HG03354 (cell line): ENCODE measurements at regions not wholly inside any gene's neighbourhood (a gene's known extent, or its start where the extent isn't known, plus 50 kb on each side); places are given as distances from the start of the nearest gene placed in this dataset.
A peak's percentile ranks its signal among the peaks of the same experiment; 100 is the strongest.

Experiments
- ATAC-seq: cut with Tn5 transposase; IDR thresholded peaks from one replicate; pipeline ENCODE4 v1.9.1; 2021; ENCODE audit warnings: mild to moderate bottlenecking; ENCODE audit not compliant: unreplicated experiment, poor library complexity, severe bottlenecking

- no peak for ATAC-seq
These were observed 274.3 kb upstream of the C11orf87 start for GRCh38 chr11:109147726-109148125.

DNA sequence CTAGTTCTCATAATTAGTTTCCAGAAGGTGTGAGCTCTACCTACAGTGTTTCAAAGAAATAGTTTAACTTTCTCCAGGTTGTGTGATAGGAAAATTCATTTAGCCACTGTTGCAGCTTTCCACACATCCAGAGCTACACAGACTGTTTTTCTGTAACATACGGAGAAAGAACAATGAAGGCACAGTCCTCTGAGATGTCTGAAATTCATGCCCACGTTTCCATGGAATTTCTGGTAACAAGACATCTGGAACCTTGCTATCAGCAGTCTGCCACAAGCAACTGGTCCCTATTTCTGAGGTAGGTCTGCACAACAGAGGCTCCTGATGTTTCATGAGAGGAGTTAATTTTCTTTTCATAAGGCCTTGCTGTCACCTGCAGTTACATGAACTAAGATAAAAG lies 273.3 kb upstream of the C11orf87 start:
- ATAC-seq = no peak

GRCh38 chr11:109150581-109150980 lies 271.4 kb upstream of the C11orf87 start:
- ATAC-seq = no peak

GRCh38 chr11:109153836-109154235 lies 268.2 kb upstream of the C11orf87 start:
- no peak for ATAC-seq

DNA sequence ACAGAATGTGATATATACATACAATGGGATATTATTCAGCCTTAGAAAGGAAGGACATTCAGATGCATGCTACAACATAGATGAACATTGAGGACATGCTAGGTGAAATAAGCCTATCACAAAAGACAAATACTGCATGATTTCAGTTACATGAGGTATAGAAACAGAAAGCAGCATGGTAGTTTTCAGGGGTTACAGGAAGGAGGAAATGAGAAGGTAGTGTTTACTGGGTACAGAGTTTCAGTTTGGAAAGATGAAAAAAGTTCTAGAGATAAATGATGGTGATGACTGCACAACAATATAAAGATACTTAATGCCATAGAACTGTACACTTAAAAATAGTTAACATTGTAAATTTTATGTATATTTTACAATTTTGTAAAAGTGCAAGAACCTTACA lies 266.7 kb upstream of the C11orf87 start:
- ATAC-seq = peak; percentile 94

DNA sequence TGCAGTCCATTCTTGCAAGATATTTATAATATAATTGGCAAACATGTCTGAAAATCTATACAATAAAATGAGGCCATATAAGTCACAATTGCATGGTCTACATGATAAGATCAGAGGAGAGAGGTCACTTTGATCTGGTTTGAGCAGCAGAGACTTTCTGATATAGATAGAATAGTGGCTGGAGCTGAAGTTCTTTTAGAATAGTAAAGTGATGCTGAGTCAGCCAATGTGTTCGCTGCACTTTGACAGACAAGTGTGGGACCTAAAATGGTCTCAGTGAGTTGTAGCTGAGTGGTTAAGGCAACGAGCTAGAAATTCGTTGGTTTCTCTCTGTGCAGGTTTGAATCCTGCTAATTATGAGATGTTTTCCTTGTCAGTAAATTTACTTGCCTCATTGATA lies 257.0 kb upstream of the C11orf87 start:
- no peak for ATAC-seq

DNA sequence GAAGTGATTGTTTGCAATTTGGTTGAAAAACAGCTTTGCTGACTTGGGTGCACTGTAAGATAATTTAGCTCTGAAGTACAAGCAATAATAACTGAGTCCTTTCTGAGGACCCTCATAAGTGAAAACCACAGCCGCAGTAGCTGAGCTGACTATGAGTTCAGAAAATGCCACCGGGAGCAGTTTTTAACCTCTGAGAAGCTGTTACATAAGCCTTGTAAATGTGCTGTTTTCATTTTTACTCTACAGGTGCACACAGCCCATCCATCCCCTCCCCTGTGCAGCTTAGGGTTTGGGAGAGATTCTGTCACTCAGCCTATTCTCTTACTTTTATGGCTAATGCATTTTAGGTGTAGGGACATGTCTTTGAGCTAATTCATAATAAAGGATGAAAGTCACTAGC lies 255.5 kb upstream of the C11orf87 start:
- ATAC-seq = no peak

DNA sequence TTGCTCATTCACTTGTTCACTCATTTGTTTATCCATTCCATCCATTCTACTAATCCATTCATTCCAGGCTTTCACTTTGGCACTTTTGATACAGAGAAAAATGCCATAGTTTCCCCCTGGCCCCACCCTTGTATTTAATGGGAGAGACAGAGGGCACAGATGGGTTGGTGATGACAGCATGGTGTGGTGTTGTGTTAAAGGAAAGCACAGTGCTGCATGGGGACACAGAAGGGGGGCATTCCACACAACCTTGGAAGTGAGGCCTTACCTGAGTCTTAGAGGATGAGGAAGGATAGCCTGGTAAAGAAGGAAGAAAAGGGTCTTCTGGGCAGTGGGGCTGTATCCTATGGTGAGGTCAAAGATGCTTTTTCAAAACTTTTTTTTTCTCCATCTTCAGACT lies 248.5 kb upstream of the C11orf87 start:
- no peak for ATAC-seq

- no peak for ATAC-seq
These were observed 237.6 kb upstream of the C11orf87 start for GRCh38 chr11:109184376-109184775.

GRCh38 chr11:109192864-109193263 lies 229.1 kb upstream of the C11orf87 start:
- no peak for ATAC-seq

- no peak for ATAC-seq
These were observed 228.1 kb upstream of the C11orf87 start for GRCh38 chr11:109193880-109194279.

GRCh38 chr11:109196016-109196415 lies 226.0 kb upstream of the C11orf87 start:
- no peak for ATAC-seq

DNA sequence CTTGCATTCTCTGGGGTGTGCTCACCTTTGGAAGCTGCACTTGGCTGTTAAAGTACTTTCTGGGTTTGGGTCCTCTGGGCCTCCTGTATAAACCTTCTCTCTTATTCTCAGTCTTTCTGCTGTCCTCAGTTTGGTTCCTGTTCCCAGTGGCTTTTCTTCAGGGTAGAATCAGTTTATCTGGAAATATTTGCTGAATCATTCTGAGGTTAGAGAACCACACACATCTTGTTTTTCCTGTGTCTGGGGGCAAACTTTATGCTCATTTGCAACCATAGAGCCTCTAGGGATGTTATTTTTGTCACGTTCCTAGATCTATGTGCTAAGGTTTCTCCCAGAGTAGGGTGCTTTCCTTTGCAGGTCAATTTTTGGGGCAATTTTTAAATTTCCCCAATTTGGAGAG lies 224.3 kb upstream of the C11orf87 start:
- ATAC-seq = no peak

- ATAC-seq = no peak
These were observed 218.8 kb upstream of the C11orf87 start for GRCh38 chr11:109203176-109203575.

DNA sequence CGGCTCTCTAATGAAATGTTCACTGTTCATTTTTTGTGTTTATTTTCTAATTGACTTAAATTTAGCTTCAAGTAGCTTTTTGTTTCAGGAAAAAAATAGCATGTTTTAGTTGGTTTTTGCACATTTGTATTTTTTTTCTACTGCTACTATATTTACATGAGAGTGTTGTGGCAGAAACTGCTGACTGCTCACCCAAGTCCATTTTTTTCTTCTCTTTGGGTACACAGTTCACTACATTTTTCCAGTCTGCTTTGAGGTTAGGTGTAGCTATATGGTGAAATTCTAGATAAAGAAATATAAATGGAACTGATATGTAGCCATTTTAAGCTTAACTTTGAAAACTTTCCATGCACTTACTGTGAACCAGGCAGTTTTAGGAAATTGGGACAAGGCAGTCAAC lies 216.7 kb upstream of the C11orf87 start:
- no peak for ATAC-seq

- ATAC-seq = no peak
These were observed 213.9 kb upstream of the C11orf87 start for GRCh38 chr11:109208121-109208520.

- ATAC-seq = no peak
These were observed 212.4 kb upstream of the C11orf87 start for GRCh38 chr11:109209572-109209971.

DNA sequence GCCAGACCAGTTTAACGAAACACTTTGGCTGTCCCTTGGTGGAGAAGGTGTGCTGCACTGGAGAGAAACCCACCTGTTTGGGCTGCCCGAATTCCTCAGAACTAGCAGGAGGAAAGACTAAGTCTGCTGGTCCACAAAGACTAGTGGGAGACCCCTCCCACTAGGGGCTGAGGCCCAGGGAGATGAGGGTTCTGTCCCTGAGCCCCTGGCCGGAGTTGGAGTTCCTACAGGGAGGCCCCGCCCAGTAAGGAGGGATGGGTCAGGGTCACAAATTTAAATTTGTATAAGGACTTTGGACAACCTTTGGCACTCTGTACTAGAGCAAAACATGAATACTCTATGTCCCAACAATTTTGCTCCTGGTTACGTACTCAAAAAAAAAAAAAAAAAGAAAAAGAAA lies 200.8 kb upstream of the C11orf87 start:
- ATAC-seq = no peak

GRCh38 chr11:109222761-109223160 lies 199.2 kb upstream of the C11orf87 start:
- no peak for ATAC-seq

DNA sequence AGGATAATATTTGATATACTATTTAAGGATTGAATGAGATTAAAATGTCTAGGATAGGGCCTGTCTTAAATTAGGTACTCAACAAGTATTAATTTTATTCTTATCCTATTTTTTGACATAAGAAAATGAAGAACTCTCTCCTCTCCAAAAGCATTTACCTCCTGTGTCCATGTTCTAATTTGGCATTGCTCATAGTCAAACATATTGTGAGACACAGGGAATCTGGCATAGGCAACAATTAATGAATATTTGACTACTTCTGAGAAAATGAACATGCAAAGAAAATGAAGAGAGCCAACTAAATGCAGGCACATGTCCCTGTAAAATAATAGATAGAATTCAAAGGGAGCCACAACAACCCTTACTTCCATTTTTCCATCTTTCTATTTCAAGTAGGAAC lies 198.5 kb upstream of the C11orf87 start:
- no peak for ATAC-seq

DNA sequence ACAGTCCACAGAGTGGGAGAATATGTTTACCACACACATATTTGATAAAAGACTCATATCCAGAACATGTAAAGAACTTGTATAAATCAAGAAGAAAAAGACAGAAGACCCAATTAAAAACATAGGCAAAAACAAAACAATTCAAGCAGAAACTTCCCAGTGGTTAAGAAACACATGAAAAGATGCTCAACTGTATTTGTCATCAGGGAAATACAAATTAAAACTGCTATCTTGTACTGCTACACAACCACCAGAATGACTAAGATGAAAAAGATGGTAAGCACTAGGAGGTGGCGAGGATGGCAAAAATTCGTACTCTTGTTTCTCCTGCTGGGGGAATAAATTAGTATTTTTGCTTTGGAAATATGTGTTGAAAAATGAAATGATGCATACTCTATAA lies 192.3 kb upstream of the C11orf87 start:
- no peak for ATAC-seq

- no peak for ATAC-seq
These were observed 185.8 kb upstream of the C11orf87 start for GRCh38 chr11:109236188-109236587.

DNA sequence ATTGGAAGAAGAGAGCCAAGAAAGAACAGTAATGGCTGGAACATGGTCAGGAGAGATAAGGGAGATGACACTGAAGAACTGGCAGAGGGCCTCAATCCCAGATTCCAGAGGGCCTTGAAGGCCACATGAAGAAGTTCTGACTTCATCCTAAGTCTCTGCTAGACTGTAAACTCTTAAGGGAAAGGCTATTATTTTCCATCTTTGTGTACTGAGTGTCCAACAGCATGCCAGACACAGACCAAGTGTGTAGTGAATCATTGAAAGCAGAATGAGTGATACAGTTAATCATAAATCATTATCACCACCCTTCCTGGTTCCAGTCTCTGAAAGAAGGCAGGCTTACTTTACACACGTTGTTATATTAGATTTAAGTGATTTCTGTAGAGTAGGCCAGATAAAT lies 185.3 kb upstream of the C11orf87 start:
- no peak for ATAC-seq
